Body of pancreas (tissue), 4 donors: ENCODE measurements at regions not wholly inside any gene's neighbourhood (a gene's known extent, or its start where the extent isn't known, plus 50 kb on each side); places are given as distances from the start of the nearest gene placed in this dataset.

Source experiments
- ATAC-seq: fragments of 150-250 bp; one replicate; pipeline ENCODE4 v1.9.1; 2016
- DNase-seq, 4 donors: peaks; one replicate each; pipeline ENCODE4 v3.0.0-alpha.2; 2019
- H3K27ac ChIP-seq, 4 donors: fragments of 200-600 bp; sonication (generic); 1 replicate in 3 of 4; 2 replicates in 1 of 4; pipeline versions ENCODE4 v1.5.1 to v1.6.1; 2016 to 2019; ENCODE audit warnings: mild to moderate bottlenecking in 1 of 4, mixed read lengths in 1 of 4, moderate library complexity in 1 of 4
- H3K27me3 ChIP-seq, 2 donors: fragments of 200-600 bp; sonication (generic); one replicate each; pipeline ENCODE4 v1.6.0; 2016; ENCODE audit warnings: mild to moderate bottlenecking in 1 of 2
- H3K36me3 ChIP-seq, 2 donors: fragments of 200-600 bp; sonication (generic); replicated peaks in 1 of 2; 2 replicates each; pipeline ENCODE4 v1.5.1; 2016; ENCODE audit warnings: low read depth in 2 of 2; ENCODE audit not compliant: insufficient read depth in 1 of 2
- H3K4me1 ChIP-seq: fragments of 200-600 bp; sonication (generic); one replicate; pipeline ENCODE4 v1.6.0; 2016
- H3K4me3 ChIP-seq, 2 donors: fragments of 200-600 bp; sonication (generic); 1 replicate in 1 of 2; 2 replicates in 1 of 2; pipeline ENCODE4 v1.5.1; 2016 to 2019
- H3K9me3 ChIP-seq, 3 donors: fragments of 200-600 bp; sonication (generic); 1 replicate in 2 of 3; 2 replicates in 1 of 3; pipeline ENCODE4 v1.5.1; 2016
- POLR2A ChIP-seq, 3 donors: fragments of 450-650 bp; IDR thresholded peaks; one replicate each; pipeline ENCODE4 v1.6.1; 2016; ENCODE audit warnings: antibody characterized with exemption in 3 of 3, mild to moderate bottlenecking in 2 of 3
- WGBS, 2 donors: methylation state at CpG; one replicate each; pipeline ENCODE4 v1.1.5; 2017; 5-methylcytosine and 5-hydroxymethylcytosine counted together
- intact Hi-C: fragments of 100-400 bp; cut with DNase I; formaldehyde crosslinking; loops from one replicate; pipeline ENCODE4 v1.15.1; 2023
- TF ChIP-seq, protein P1 (sequence below), 7 experiments: fragments of 450-650 bp in 4 of 7; fragments of 200-600 bp in 3 of 7; sonication (generic) in 3 of 7; IDR thresholded peaks; one replicate each; pipeline ENCODE4 v1.5.1; 2016 to 2019; ENCODE audit warnings: antibody characterized with exemption in 7 of 7

GRCh38 chr22:48948575-48949170 lies 879.0 kb downstream of the BRD1 start:
- no peak overlapping the region for H3K27ac ChIP-seq
- intact Hi-C loops: no loop called here
- no peaks in the 10 kb centered on the region for H3K9me3 ChIP-seq
- no peaks in the 10 kb centered on the region for H3K27me3 ChIP-seq
- whole genome bisulfite sequencing, 2 donors: 65 to 72% methylated on average over 6 of the region's 6 CpGs
- DNase-seq (no peak), ATAC-seq (no peak)
- H3K36me3 ChIP-seq: no peaks in the 10 kb centered on the region
- no peak overlapping the region for H3K4me3 ChIP-seq
- no peaks in the 10 kb centered on the region for H3K4me1 ChIP-seq
- no peak for TF ChIP-seq POLR2A (IDR thresholded peaks at IDR 0.05)
- TF ChIP-seq, protein P1, sequence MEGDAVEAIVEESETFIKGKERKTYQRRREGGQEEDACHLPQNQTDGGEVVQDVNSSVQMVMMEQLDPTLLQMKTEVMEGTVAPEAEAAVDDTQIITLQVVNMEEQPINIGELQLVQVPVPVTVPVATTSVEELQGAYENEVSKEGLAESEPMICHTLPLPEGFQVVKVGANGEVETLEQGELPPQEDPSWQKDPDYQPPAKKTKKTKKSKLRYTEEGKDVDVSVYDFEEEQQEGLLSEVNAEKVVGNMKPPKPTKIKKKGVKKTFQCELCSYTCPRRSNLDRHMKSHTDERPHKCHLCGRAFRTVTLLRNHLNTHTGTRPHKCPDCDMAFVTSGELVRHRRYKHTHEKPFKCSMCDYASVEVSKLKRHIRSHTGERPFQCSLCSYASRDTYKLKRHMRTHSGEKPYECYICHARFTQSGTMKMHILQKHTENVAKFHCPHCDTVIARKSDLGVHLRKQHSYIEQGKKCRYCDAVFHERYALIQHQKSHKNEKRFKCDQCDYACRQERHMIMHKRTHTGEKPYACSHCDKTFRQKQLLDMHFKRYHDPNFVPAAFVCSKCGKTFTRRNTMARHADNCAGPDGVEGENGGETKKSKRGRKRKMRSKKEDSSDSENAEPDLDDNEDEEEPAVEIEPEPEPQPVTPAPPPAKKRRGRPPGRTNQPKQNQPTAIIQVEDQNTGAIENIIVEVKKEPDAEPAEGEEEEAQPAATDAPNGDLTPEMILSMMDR (IDR thresholded peaks at IDR 0.05): no peak

- TF ChIP-seq POLR2A (IDR thresholded peaks at IDR 0.05): no peak
- TF ChIP-seq, protein P1 (IDR thresholded peaks at IDR 0.05): no peak
- DNase-seq: no peak
- no peaks in the 10 kb centered on the region for H3K36me3 ChIP-seq
- intact Hi-C loops: no loop called here
- H3K27ac ChIP-seq: no peak overlapping the region
- H3K9me3 ChIP-seq: no peaks in the 10 kb centered on the region
- 59 to 63% methylated on average over 5 of the region's 5 CpGs for WGBS, 2 donors
- H3K27me3 ChIP-seq: no peaks in the 10 kb centered on the region
- no peak overlapping the region for H3K4me3 ChIP-seq
- no peak for ATAC-seq
- no peaks in the 10 kb centered on the region for H3K4me1 ChIP-seq
Measured at GRCh38 chr22:48947636-48948035, 880.0 kb downstream of the BRD1 start.

- no peaks in the 10 kb centered on the region for H3K4me1 ChIP-seq
- no peaks in the 10 kb centered on the region for H3K27me3 ChIP-seq
- no peaks in the 10 kb centered on the region for H3K9me3 ChIP-seq
- no peak for DNase-seq
- no peak overlapping the region for H3K4me3 ChIP-seq
- WGBS, 2 donors: 57 to 58% methylated on average over 3 to 22 of the region's 22 CpGs
- intact Hi-C loops: no loop called here
- no peaks in the 10 kb centered on the region for H3K36me3 ChIP-seq
- no peak for ATAC-seq
- H3K27ac ChIP-seq: no peak overlapping the region
- TF ChIP-seq POLR2A (IDR thresholded peaks at IDR 0.05): no peak
- TF ChIP-seq, protein P1 (IDR thresholded peaks at IDR 0.05): no peak
Measured at GRCh38 chr22:48945621-48946458, 881.8 kb downstream of the BRD1 start.

GRCh38 chr22:48944751-48945620 lies 882.7 kb downstream of the BRD1 start:
- no peak for DNase-seq
- H3K36me3 ChIP-seq: no peaks in the 10 kb centered on the region
- no peaks in the 10 kb centered on the region for H3K27me3 ChIP-seq
- no peak overlapping the region for H3K27ac ChIP-seq
- intact Hi-C loops: no loop called here
- no peaks in the 10 kb centered on the region for H3K9me3 ChIP-seq
- ATAC-seq: no peak
- 67 to 73% methylated on average over 14 to 38 of the region's 38 CpGs for WGBS, 2 donors
- H3K4me1 ChIP-seq: no peaks in the 10 kb centered on the region
- TF ChIP-seq POLR2A (IDR thresholded peaks at IDR 0.05): no peak
- TF ChIP-seq, protein P1 (IDR thresholded peaks at IDR 0.05): no peak
- H3K4me3 ChIP-seq: no peak overlapping the region
